ENCODE measurements at regions not wholly inside any gene's neighbourhood (a gene's known extent, or its start where the extent isn't known, plus 50 kb on each side); places are given as distances from the start of the nearest gene placed in this dataset.
"Not testable (repeated sequence)": the region's sequence is repeated elsewhere in the genome, so short reads cannot be mapped to it uniquely, and the experiment has no call there.

- DNase-seq (ENCODE audit: low read depth): not testable (repeated sequence)
These were observed 60.8 kb upstream of the FAN1 start for GRCh38 chr15:30842798-30843472.

GRCh38 chr15:30845536-30845935 is 58.2 kb upstream of the FAN1 start:
- not testable (repeated sequence) for DNase-seq (ENCODE audit: low read depth)

Data from T-helper 22 cell (primary cell).